ENCODE measurements at regions not wholly inside any gene's neighbourhood (a gene's known extent, or its start where the extent isn't known, plus 50 kb on each side); places are given as distances from the start of the nearest gene placed in this dataset.

GRCh38 chr2:5440174-5440573, 252.0 kb upstream of the SOX11 start:
- Histone ChIP-seq H2BK120ac (ENCODE audit: low read depth, low read length) (no peak overlapping the region), H3K14ac (ENCODE audit: low read length) (no peak overlapping the region), H2BK5ac (ENCODE audit: low read length) (no peak overlapping the region), H3K4me3 (ENCODE audit: low read length in 2 of 2) (no peak overlapping the region), H3K27me3 (ENCODE audit: control insufficient read depth in 3 of 3, insufficient read depth in 3 of 3, low read depth in 1 of 3, low read length in 3 of 3) (peaks cover 0 to 2% (median 0%) of the 10 kb centered on the region in 3 experiments), H3K4ac (ENCODE audit: low read length) (no peak overlapping the region), H2AK5ac (ENCODE audit: low read depth, low read length) (no peak overlapping the region), H3K27ac (replicated peaks; ENCODE audit: low read length) (no peak overlapping the region), H3K9me3 (replicated peaks in 1 of 2; ENCODE audit: control insufficient read depth in 2 of 2, insufficient read depth in 1 of 2, low read depth in 1 of 2, low read length in 2 of 2) (no peaks in the 10 kb centered on the region), H2AFZ (ENCODE audit: low read length) (no peak overlapping the region), H3K4me1 (ENCODE audit: control insufficient read depth in 2 of 2, insufficient read depth in 1 of 2, low read depth in 1 of 2, low read length in 2 of 2) (no peaks in the 10 kb centered on the region), H3K36me3 (replicated peaks in 1 of 2; ENCODE audit: control insufficient read depth in 2 of 2, insufficient read depth in 2 of 2, low read length in 2 of 2) (peaks cover 0 to 1% of the 10 kb centered on the region in 2 donors), H3K9ac (ENCODE audit: low read depth, low read length, poor library complexity) (no peak overlapping the region), H2BK12ac (ENCODE audit: low read length) (no peak overlapping the region), H3K79me1 (ENCODE audit: low read depth, low read length) (no peaks in the 10 kb centered on the region), H3K23ac (ENCODE audit: low read depth, low read length, poor library complexity) (no peak overlapping the region), H4K91ac (ENCODE audit: low read depth, low read length, poor library complexity) (no peak overlapping the region), H4K8ac (ENCODE audit: low read depth, low read length) (no peak overlapping the region), H3K18ac (ENCODE audit: low read length) (no peak overlapping the region), H3K4me2 (ENCODE audit: insufficient read depth, low read length, poor library complexity, severe bottlenecking) (no peak overlapping the region), H2BK15ac (ENCODE audit: low read length) (no peak overlapping the region)
- WGBS, 2 donors (ENCODE audit: extremely low coverage in 2 of 2, insufficient read length in 2 of 2, insufficient replicate concordance in 1 of 2): no CpG with 5 or more reads among the region's 1 CpG
- no peak for DNase-seq (ENCODE audit: low spot score)

GRCh38 chr2:5442736-5443135, 249.4 kb upstream of the SOX11 start:
- Histone ChIP-seq H2BK15ac (ENCODE audit: low read length) (no peak overlapping the region), H3K4me2 (ENCODE audit: insufficient read depth, low read length, poor library complexity, severe bottlenecking) (no peak overlapping the region), H2BK120ac (ENCODE audit: low read depth, low read length) (no peak overlapping the region), H3K23ac (ENCODE audit: low read depth, low read length, poor library complexity) (no peak overlapping the region), H2BK5ac (ENCODE audit: low read length) (no peak overlapping the region), H4K91ac (ENCODE audit: low read depth, low read length, poor library complexity) (no peak overlapping the region), H3K14ac (ENCODE audit: low read length) (no peak overlapping the region), H3K18ac (ENCODE audit: low read length) (no peak overlapping the region), H3K9ac (ENCODE audit: low read depth, low read length, poor library complexity) (no peak overlapping the region), H2BK12ac (ENCODE audit: low read length) (no peak overlapping the region), H2AFZ (ENCODE audit: low read length) (no peak overlapping the region), H3K4ac (ENCODE audit: low read length) (no peak overlapping the region), H2AK5ac (ENCODE audit: low read depth, low read length) (no peak overlapping the region), H3K4me3 (ENCODE audit: low read length in 2 of 2) (no peak overlapping the region), H3K36me3 (replicated peaks in 1 of 2; ENCODE audit: control insufficient read depth in 2 of 2, insufficient read depth in 2 of 2, low read length in 2 of 2) (peaks cover 0 to 1% of the 10 kb centered on the region in 2 donors), H3K9me3 (replicated peaks in 1 of 2; ENCODE audit: control insufficient read depth in 2 of 2, insufficient read depth in 1 of 2, low read depth in 1 of 2, low read length in 2 of 2) (no peaks in the 10 kb centered on the region), H3K79me1 (ENCODE audit: low read depth, low read length) (no peaks in the 10 kb centered on the region), H3K27me3 (ENCODE audit: control insufficient read depth in 3 of 3, insufficient read depth in 3 of 3, low read depth in 1 of 3, low read length in 3 of 3) (peaks cover 0 to 2% (median 0%) of the 10 kb centered on the region in 3 experiments), H4K8ac (ENCODE audit: low read depth, low read length) (no peak overlapping the region), H3K27ac (replicated peaks; ENCODE audit: low read length) (no peak overlapping the region), H3K4me1 (ENCODE audit: control insufficient read depth in 2 of 2, insufficient read depth in 1 of 2, low read depth in 1 of 2, low read length in 2 of 2) (peaks cover 0 to 2% of the 10 kb centered on the region in 2 donors)
- no peak for DNase-seq (ENCODE audit: low spot score)
- no CpG with 5 or more reads among the region's 9 CpGs for WGBS, 2 donors (ENCODE audit: extremely low coverage in 2 of 2, insufficient read length in 2 of 2, insufficient replicate concordance in 1 of 2)

GRCh38 chr2:5444168-5444567, 248.0 kb upstream of the SOX11 start:
- Histone ChIP-seq H3K27ac (replicated peaks; ENCODE audit: low read length) (no peak overlapping the region), H4K8ac (ENCODE audit: low read depth, low read length) (no peak overlapping the region), H3K79me1 (ENCODE audit: low read depth, low read length) (no peaks in the 10 kb centered on the region), H4K91ac (ENCODE audit: low read depth, low read length, poor library complexity) (no peak overlapping the region), H3K27me3 (ENCODE audit: control insufficient read depth in 3 of 3, insufficient read depth in 3 of 3, low read depth in 1 of 3, low read length in 3 of 3) (peaks cover 0 to 2% (median 0%) of the 10 kb centered on the region in 3 experiments), H2AK5ac (ENCODE audit: low read depth, low read length) (no peak overlapping the region), H2BK5ac (ENCODE audit: low read length) (no peak overlapping the region), H2AFZ (ENCODE audit: low read length) (no peak overlapping the region), H2BK15ac (ENCODE audit: low read length) (no peak overlapping the region), H3K36me3 (replicated peaks in 1 of 2; ENCODE audit: control insufficient read depth in 2 of 2, insufficient read depth in 2 of 2, low read length in 2 of 2) (peaks cover 0 to 1% of the 10 kb centered on the region in 2 donors), H3K18ac (ENCODE audit: low read length) (no peak overlapping the region), H3K9me3 (replicated peaks in 1 of 2; ENCODE audit: control insufficient read depth in 2 of 2, insufficient read depth in 1 of 2, low read depth in 1 of 2, low read length in 2 of 2) (no peaks in the 10 kb centered on the region), H3K23ac (ENCODE audit: low read depth, low read length, poor library complexity) (no peak overlapping the region), H3K9ac (ENCODE audit: low read depth, low read length, poor library complexity) (no peak overlapping the region), H3K14ac (ENCODE audit: low read length) (no peak overlapping the region), H3K4me1 (ENCODE audit: control insufficient read depth in 2 of 2, insufficient read depth in 1 of 2, low read depth in 1 of 2, low read length in 2 of 2) (peaks cover 0 to 2% of the 10 kb centered on the region in 2 donors), H2BK120ac (ENCODE audit: low read depth, low read length) (no peak overlapping the region), H3K4me2 (ENCODE audit: insufficient read depth, low read length, poor library complexity, severe bottlenecking) (no peak overlapping the region), H3K4me3 (ENCODE audit: low read length in 2 of 2) (no peak overlapping the region), H3K4ac (ENCODE audit: low read length) (no peak overlapping the region), H2BK12ac (ENCODE audit: low read length) (no peak overlapping the region)
- no peak for DNase-seq (ENCODE audit: low spot score)
- WGBS, 2 donors (ENCODE audit: extremely low coverage in 2 of 2, insufficient read length in 2 of 2, insufficient replicate concordance in 1 of 2): no CpG with 5 or more reads among the region's 16 CpGs

- Histone ChIP-seq H3K27me3 (ENCODE audit: control insufficient read depth in 3 of 3, insufficient read depth in 3 of 3, low read depth in 1 of 3, low read length in 3 of 3) (peaks cover 0 to 2% (median 0%) of the 10 kb centered on the region in 3 experiments), H2AK5ac (ENCODE audit: low read depth, low read length) (no peak overlapping the region), H3K4ac (ENCODE audit: low read length) (no peak overlapping the region), H3K18ac (ENCODE audit: low read length) (no peak overlapping the region), H3K4me3 (ENCODE audit: low read length in 2 of 2) (peak overlapping the region in 1 of 2 donors; percentile 22), H4K91ac (ENCODE audit: low read depth, low read length, poor library complexity) (peak overlapping the region; percentile 80), H4K8ac (ENCODE audit: low read depth, low read length) (no peak overlapping the region), H2BK15ac (ENCODE audit: low read length) (no peak overlapping the region), H2BK12ac (ENCODE audit: low read length) (no peak overlapping the region), H3K36me3 (replicated peaks in 1 of 2; ENCODE audit: control insufficient read depth in 2 of 2, insufficient read depth in 2 of 2, low read length in 2 of 2) (peaks cover 0 to 1% of the 10 kb centered on the region in 2 donors), H3K27ac (replicated peaks; ENCODE audit: low read length) (no peak overlapping the region), H3K14ac (ENCODE audit: low read length) (no peak overlapping the region), H3K9me3 (replicated peaks in 1 of 2; ENCODE audit: control insufficient read depth in 2 of 2, insufficient read depth in 1 of 2, low read depth in 1 of 2, low read length in 2 of 2) (no peaks in the 10 kb centered on the region), H2BK120ac (ENCODE audit: low read depth, low read length) (no peak overlapping the region), H3K9ac (ENCODE audit: low read depth, low read length, poor library complexity) (peak overlapping the region; percentile 32), H2BK5ac (ENCODE audit: low read length) (no peak overlapping the region), H3K23ac (ENCODE audit: low read depth, low read length, poor library complexity) (no peak overlapping the region), H3K79me1 (ENCODE audit: low read depth, low read length) (no peaks in the 10 kb centered on the region), H3K4me2 (ENCODE audit: insufficient read depth, low read length, poor library complexity, severe bottlenecking) (no peak overlapping the region), H3K4me1 (ENCODE audit: control insufficient read depth in 2 of 2, insufficient read depth in 1 of 2, low read depth in 1 of 2, low read length in 2 of 2) (peaks cover 0 to 2% of the 10 kb centered on the region in 2 donors), H2AFZ (ENCODE audit: low read length) (no peak overlapping the region)
- WGBS, 2 donors (ENCODE audit: extremely low coverage in 2 of 2, insufficient read length in 2 of 2, insufficient replicate concordance in 1 of 2): no CpG with 5 or more reads among the region's 4 CpGs
- no peak for DNase-seq (ENCODE audit: low spot score)
Observed at GRCh38 chr2:5444854-5445253, 247.3 kb upstream of the SOX11 start.
